Liver (tissue), 8 donors: ENCODE measurements at regions not wholly inside any gene's neighbourhood (a gene's known extent, or its start where the extent isn't known, plus 50 kb on each side); places are given as distances from the start of the nearest gene placed in this dataset.

Source experiments
- DNase-seq: peaks from one replicate; pipeline ENCODE4 v3.0.0-alpha.2; 2017; ENCODE audit warnings: low spot score
- H3K27ac ChIP-seq, 2 donors: one replicate each; pipeline ENCODE4 v1.7.0; 2013; ENCODE audit warnings: inconsistent platforms in 2 of 2, low read length in 2 of 2, control low read depth in 1 of 2, low read depth in 1 of 2, mild to moderate bottlenecking in 1 of 2
- H3K27me3 ChIP-seq, 4 donors: one replicate each; pipeline versions ENCODE4 v1.6.1 to v1.7.0; 2013; ENCODE audit warnings: low read length in 3 of 4, inconsistent platforms in 1 of 4, mild to moderate bottlenecking in 1 of 4, moderate library complexity in 1 of 4; ENCODE audit not compliant: control insufficient read depth in 4 of 4, insufficient read depth in 4 of 4
- H3K36me3 ChIP-seq, 4 donors: one replicate each; pipeline versions ENCODE4 v1.6.1 to v1.7.0; 2013; ENCODE audit warnings: low read length in 3 of 4, mild to moderate bottlenecking in 3 of 4, low read depth in 1 of 4, moderate library complexity in 1 of 4; ENCODE audit not compliant: control insufficient read depth in 4 of 4, insufficient read depth in 3 of 4
- H3K4me1 ChIP-seq, 4 donors: one replicate each; pipeline versions ENCODE4 v1.6.1 to v1.7.0; 2013; ENCODE audit warnings: low read length in 3 of 4, mild to moderate bottlenecking in 3 of 4, moderate library complexity in 1 of 4; ENCODE audit not compliant: control insufficient read depth in 4 of 4, insufficient read depth in 4 of 4
- H3K4me3 ChIP-seq, 3 donors: one replicate each; pipeline versions ENCODE4 v1.6.1 to v1.7.0; 2013; ENCODE audit warnings: low read length in 3 of 3, control low read depth in 1 of 3, low read depth in 1 of 3, mild to moderate bottlenecking in 1 of 3
- H3K9ac ChIP-seq, 2 donors: one replicate each; pipeline ENCODE4 v1.7.0; 2013; ENCODE audit warnings: low read length in 2 of 2, mild to moderate bottlenecking in 2 of 2, moderate library complexity in 2 of 2, control low read depth in 1 of 2, low read depth in 1 of 2
- H3K9me3 ChIP-seq, 4 donors: one replicate each; pipeline versions ENCODE4 v1.6.1 to v1.7.0; 2013; ENCODE audit warnings: low read length in 3 of 4; ENCODE audit not compliant: control insufficient read depth in 4 of 4
- EGR1 ChIP-seq, 2 donors: IDR thresholded peaks; 2 replicates each; pipeline ENCODE4 v1.6.1; 2016 to 2018; ENCODE audit warnings: antibody characterized with exemption in 2 of 2, low read depth in 2 of 2
- FOXA1 ChIP-seq: IDR thresholded peaks from 2 replicates; pipeline ENCODE4 v1.6.1; 2016; ENCODE audit warnings: antibody characterized with exemption
- FOXA2 ChIP-seq: IDR thresholded peaks from 2 replicates; pipeline ENCODE4 v1.6.1; 2016; ENCODE audit warnings: antibody characterized with exemption
- GABPA ChIP-seq, 2 donors: IDR thresholded peaks in 1 of 2; conservative IDR thresholded peaks in 1 of 2; 2 replicates each; pipeline ENCODE4 v1.6.1; 2016; ENCODE audit warnings: antibody characterized with exemption in 2 of 2, mild to moderate bottlenecking in 1 of 2, moderate library complexity in 1 of 2
- HNF4A ChIP-seq, 2 donors: conservative IDR thresholded peaks; 2 replicates each; pipeline ENCODE4 v1.6.1; 2016; ENCODE audit warnings: antibody characterized with exemption in 2 of 2, mild to moderate bottlenecking in 2 of 2
- HNF4G ChIP-seq: IDR thresholded peaks from 2 replicates; pipeline ENCODE4 v1.6.1; 2016; ENCODE audit warnings: antibody characterized with exemption
- JUND ChIP-seq, 2 donors: IDR thresholded peaks; 2 replicates each; pipeline ENCODE4 v1.6.1; 2016; ENCODE audit warnings: antibody characterized with exemption in 2 of 2
- NR2F2 ChIP-seq: IDR thresholded peaks from 2 replicates; pipeline ENCODE4 v1.6.1; 2016; ENCODE audit warnings: antibody characterized with exemption
- RAD21 ChIP-seq, 2 donors: IDR thresholded peaks; 2 replicates each; pipeline ENCODE4 v1.6.1; 2016; ENCODE audit warnings: antibody characterized with exemption in 2 of 2, mild to moderate bottlenecking in 2 of 2
- RXRA ChIP-seq, 2 donors: IDR thresholded peaks; 2 replicates each; pipeline ENCODE4 v1.6.1; 2017 to 2018; ENCODE audit warnings: antibody characterized with exemption in 2 of 2, mild to moderate bottlenecking in 1 of 2
- SP1 ChIP-seq: IDR thresholded peaks from 2 replicates; pipeline ENCODE4 v1.6.1; 2018; ENCODE audit warnings: antibody characterized with exemption, mild to moderate bottlenecking
- TAF1 ChIP-seq: conservative IDR thresholded peaks from 2 replicates; pipeline ENCODE4 v1.6.1; 2016; ENCODE audit warnings: antibody characterized with exemption, mild to moderate bottlenecking
- YY1 ChIP-seq: IDR thresholded peaks from 2 replicates; pipeline ENCODE4 v1.6.1; 2016; ENCODE audit warnings: antibody characterized with exemption, mild to moderate bottlenecking
- WGBS: extraction: QIAGEN DNeasy Blood & Tissue Kit; methylation state at CpG from one replicate; pipeline ENCODE4 v1.1.7; 2013; 5-methylcytosine and 5-hydroxymethylcytosine counted together
- TF ChIP-seq, protein P1 (sequence below): IDR thresholded peaks from 2 replicates; pipeline ENCODE4 v1.6.1; 2016; ENCODE audit warnings: antibody characterized with exemption
- TF ChIP-seq, protein P2 (sequence below): IDR thresholded peaks from 2 replicates; pipeline ENCODE4 v1.6.1; 2016; ENCODE audit warnings: antibody characterized with exemption
- TF ChIP-seq, protein P3 (sequence below): IDR thresholded peaks from 2 replicates; pipeline ENCODE4 v1.6.1; 2016; ENCODE audit warnings: antibody characterized with exemption, mild to moderate bottlenecking
- TF ChIP-seq, protein P4 (sequence below): IDR thresholded peaks from 2 replicates; pipeline ENCODE4 v1.6.1; 2016; ENCODE audit warnings: antibody characterized with exemption
- TF ChIP-seq, protein P5 (sequence below): fragments of 150-350 bp; IDR thresholded peaks from 2 replicates; pipeline ENCODE4 v1.5.1; 2017; ENCODE audit warnings: improper control_type of control experiment, low read depth, low read length; ENCODE audit not compliant: missing input control
- donor health status: healthy.
- donor health status: healthy.
- donor health status: healthy.
- donor health status: healthy.
- donor health status: healthy.

DNA sequence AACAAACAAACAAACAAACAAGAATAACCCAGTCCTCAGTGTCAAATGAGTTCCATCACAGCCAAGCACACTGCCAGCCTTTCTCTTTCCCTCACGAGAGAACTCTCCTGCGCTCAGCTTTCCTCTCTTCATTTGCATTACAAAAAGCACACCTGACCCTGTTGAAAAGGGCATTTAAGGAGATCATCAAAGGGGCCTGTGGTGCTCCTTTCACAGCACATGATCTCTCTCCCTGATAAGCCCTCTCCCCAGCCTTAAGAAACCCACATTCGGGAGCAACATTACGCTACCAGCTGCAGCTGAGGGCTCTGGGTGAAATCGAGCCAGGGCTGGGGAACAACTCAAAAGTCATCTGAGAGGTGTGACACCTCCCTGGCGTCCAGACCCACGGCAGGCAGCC, 165.6 kb upstream of the TMCC3 start:
- no peak overlapping the region for H3K4me3 ChIP-seq
- no peak overlapping the region for H3K27ac ChIP-seq
- TF ChIP-seq HNF4A (conservative IDR thresholded peaks at IDR 0.05): no peak
- TF ChIP-seq HNF4G: no peak
- no peak for TF ChIP-seq RXRA (IDR thresholded peaks at IDR 0.05)
- no peak for TF ChIP-seq RAD21 (IDR thresholded peaks at IDR 0.05)
- TF ChIP-seq FOXA2: no peak
- no peak for TF ChIP-seq EGR1 (IDR thresholded peaks at IDR 0.05; ENCODE audit: low read depth in 2 of 2)
- TF ChIP-seq, protein P1, sequence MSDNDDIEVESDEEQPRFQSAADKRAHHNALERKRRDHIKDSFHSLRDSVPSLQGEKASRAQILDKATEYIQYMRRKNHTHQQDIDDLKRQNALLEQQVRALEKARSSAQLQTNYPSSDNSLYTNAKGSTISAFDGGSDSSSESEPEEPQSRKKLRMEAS: no peak
- no peak for TF ChIP-seq JUND (IDR thresholded peaks at IDR 0.05)
- TF ChIP-seq YY1: no peak
- TF ChIP-seq NR2F2: no peak
- TF ChIP-seq, protein P2, sequence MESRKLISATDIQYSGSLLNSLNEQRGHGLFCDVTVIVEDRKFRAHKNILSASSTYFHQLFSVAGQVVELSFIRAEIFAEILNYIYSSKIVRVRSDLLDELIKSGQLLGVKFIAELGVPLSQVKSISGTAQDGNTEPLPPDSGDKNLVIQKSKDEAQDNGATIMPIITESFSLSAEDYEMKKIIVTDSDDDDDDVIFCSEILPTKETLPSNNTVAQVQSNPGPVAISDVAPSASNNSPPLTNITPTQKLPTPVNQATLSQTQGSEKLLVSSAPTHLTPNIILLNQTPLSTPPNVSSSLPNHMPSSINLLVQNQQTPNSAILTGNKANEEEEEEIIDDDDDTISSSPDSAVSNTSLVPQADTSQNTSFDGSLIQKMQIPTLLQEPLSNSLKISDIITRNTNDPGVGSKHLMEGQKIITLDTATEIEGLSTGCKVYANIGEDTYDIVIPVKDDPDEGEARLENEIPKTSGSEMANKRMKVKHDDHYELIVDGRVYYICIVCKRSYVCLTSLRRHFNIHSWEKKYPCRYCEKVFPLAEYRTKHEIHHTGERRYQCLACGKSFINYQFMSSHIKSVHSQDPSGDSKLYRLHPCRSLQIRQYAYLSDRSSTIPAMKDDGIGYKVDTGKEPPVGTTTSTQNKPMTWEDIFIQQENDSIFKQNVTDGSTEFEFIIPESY: no peak
- TF ChIP-seq FOXA1: no peak
- no peak for TF ChIP-seq SP1
- no peak for TF ChIP-seq GABPA (IDR thresholded peaks at IDR 0.05 in 1 of 2, conservative IDR thresholded peaks at IDR 0.05 in 1 of 2)
- H3K9me3 ChIP-seq: peaks cover 8 to 24% (median 10%) of the 10 kb centered on the region in 4 donors
- H3K27me3 ChIP-seq: no peaks in the 10 kb centered on the region
- 78% methylated on average over 7 of the region's 7 CpGs for WGBS
- H3K36me3 ChIP-seq: no peaks in the 10 kb centered on the region
- DNase-seq: no peak
- no peaks in the 10 kb centered on the region for H3K4me1 ChIP-seq
- H3K9ac ChIP-seq: no peak overlapping the region

DNA sequence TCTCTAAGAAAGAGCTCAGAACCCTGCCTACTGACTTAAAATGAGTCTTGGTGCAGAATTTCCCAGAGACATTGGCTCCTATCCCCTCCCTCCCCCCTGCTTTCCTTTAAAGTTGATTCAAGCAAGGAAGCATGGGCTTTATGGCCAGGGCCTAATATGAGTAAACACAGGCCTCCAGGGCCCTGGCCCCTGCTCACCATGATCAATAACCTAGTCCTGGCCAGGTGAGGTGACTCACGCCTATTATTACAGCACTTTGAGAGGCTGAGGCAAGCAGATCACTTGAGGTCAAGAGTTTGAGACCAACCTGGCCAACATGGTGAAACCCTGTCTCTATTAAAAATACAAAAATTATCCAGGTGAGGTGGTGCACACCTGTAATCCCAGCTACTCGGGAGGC, 165.1 kb upstream of the TMCC3 start:
- no peak overlapping the region for H3K27ac ChIP-seq
- no peak overlapping the region for H3K4me3 ChIP-seq
- TF ChIP-seq RXRA (IDR thresholded peaks at IDR 0.05) (no peak), FOXA2 (no peak), FOXA1 (no peak), HNF4A (conservative IDR thresholded peaks at IDR 0.05) (no peak), EGR1 (IDR thresholded peaks at IDR 0.05; ENCODE audit: low read depth in 2 of 2) (no peak), SP1 (no peak), GABPA (IDR thresholded peaks at IDR 0.05 in 1 of 2, conservative IDR thresholded peaks at IDR 0.05 in 1 of 2) (no peak), YY1 (no peak), RAD21 (IDR thresholded peaks at IDR 0.05) (no peak), JUND (IDR thresholded peaks at IDR 0.05) (no peak), TAF1 (no peak), NR2F2 (no peak), HNF4G (no peak)
- TF ChIP-seq, protein P3, sequence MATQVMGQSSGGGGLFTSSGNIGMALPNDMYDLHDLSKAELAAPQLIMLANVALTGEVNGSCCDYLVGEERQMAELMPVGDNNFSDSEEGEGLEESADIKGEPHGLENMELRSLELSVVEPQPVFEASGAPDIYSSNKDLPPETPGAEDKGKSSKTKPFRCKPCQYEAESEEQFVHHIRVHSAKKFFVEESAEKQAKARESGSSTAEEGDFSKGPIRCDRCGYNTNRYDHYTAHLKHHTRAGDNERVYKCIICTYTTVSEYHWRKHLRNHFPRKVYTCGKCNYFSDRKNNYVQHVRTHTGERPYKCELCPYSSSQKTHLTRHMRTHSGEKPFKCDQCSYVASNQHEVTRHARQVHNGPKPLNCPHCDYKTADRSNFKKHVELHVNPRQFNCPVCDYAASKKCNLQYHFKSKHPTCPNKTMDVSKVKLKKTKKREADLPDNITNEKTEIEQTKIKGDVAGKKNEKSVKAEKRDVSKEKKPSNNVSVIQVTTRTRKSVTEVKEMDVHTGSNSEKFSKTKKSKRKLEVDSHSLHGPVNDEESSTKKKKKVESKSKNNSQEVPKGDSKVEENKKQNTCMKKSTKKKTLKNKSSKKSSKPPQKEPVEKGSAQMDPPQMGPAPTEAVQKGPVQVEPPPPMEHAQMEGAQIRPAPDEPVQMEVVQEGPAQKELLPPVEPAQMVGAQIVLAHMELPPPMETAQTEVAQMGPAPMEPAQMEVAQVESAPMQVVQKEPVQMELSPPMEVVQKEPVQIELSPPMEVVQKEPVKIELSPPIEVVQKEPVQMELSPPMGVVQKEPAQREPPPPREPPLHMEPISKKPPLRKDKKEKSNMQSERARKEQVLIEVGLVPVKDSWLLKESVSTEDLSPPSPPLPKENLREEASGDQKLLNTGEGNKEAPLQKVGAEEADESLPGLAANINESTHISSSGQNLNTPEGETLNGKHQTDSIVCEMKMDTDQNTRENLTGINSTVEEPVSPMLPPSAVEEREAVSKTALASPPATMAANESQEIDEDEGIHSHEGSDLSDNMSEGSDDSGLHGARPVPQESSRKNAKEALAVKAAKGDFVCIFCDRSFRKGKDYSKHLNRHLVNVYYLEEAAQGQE: no peak
- TF ChIP-seq, protein P2: no peak
- TF ChIP-seq, protein P4, sequence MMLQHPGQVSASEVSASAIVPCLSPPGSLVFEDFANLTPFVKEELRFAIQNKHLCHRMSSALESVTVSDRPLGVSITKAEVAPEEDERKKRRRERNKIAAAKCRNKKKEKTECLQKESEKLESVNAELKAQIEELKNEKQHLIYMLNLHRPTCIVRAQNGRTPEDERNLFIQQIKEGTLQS: no peak
- TF ChIP-seq, protein P5, sequence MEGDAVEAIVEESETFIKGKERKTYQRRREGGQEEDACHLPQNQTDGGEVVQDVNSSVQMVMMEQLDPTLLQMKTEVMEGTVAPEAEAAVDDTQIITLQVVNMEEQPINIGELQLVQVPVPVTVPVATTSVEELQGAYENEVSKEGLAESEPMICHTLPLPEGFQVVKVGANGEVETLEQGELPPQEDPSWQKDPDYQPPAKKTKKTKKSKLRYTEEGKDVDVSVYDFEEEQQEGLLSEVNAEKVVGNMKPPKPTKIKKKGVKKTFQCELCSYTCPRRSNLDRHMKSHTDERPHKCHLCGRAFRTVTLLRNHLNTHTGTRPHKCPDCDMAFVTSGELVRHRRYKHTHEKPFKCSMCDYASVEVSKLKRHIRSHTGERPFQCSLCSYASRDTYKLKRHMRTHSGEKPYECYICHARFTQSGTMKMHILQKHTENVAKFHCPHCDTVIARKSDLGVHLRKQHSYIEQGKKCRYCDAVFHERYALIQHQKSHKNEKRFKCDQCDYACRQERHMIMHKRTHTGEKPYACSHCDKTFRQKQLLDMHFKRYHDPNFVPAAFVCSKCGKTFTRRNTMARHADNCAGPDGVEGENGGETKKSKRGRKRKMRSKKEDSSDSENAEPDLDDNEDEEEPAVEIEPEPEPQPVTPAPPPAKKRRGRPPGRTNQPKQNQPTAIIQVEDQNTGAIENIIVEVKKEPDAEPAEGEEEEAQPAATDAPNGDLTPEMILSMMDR: no peak
- TF ChIP-seq, protein P1: no peak
- H3K27me3 ChIP-seq: no peaks in the 10 kb centered on the region
- H3K9ac ChIP-seq: no peak overlapping the region
- H3K36me3 ChIP-seq: no peaks in the 10 kb centered on the region
- H3K9me3 ChIP-seq: peaks cover 9 to 24% (median 11%) of the 10 kb centered on the region in 4 donors
- no peaks in the 10 kb centered on the region for H3K4me1 ChIP-seq
- WGBS: 70% methylated on average over 2 of the region's 2 CpGs
- DNase-seq: no peak
